SK-N-MC (cell line): ENCODE measurements at regions not wholly inside any gene's neighbourhood (a gene's known extent, or its start where the extent isn't known, plus 50 kb on each side); places are given as distances from the start of the nearest gene placed in this dataset.

Source experiments
- DNase-seq: peaks from one replicate; pipeline ENCODE4 v3.0.0-alpha.2; 2011; ENCODE audit warnings: low read depth, low spot score
- H3K27ac ChIP-seq: fragments of 200-600 bp; sonication (generic); 2 replicates; pipeline ENCODE4 v1.5.1; 2016; ENCODE audit warnings: mixed run types
- H3K36me3 ChIP-seq: fragments of 200-600 bp; sonication (generic); 2 replicates; pipeline ENCODE4 v1.6.1; 2017; ENCODE audit warnings: antibody characterized with exemption, low read length, mixed read lengths; ENCODE audit not compliant: insufficient read depth
- H3K4me3 ChIP-seq: fragments of 200-600 bp; sonication (generic); 2 replicates; pipeline ENCODE4 v1.5.1; 2016
- H3K9ac ChIP-seq: fragments of 200-600 bp; sonication (generic); 2 replicates; pipeline ENCODE4 v1.8.0; 2017; ENCODE audit warnings: mixed run types, mixed read lengths; ENCODE audit not compliant: insufficient read length
- H3K9me3 ChIP-seq: fragments of 200-600 bp; sonication (generic); 2 replicates; pipeline ENCODE4 v1.6.1; 2017; ENCODE audit warnings: low read depth, mild to moderate bottlenecking, antibody characterized with exemption, low read length, moderate library complexity, mixed read lengths
- EZH2 ChIP-seq: fragments of 200-600 bp; sonication (generic); IDR thresholded peaks from one replicate; pipeline ENCODE4 v1.6.1; 2017; ENCODE audit warnings: antibody characterized with exemption
- FOXP2 ChIP-seq: optimal IDR thresholded peaks from 2 replicates; pipeline ENCODE3; 2011; ENCODE audit warnings: mild to moderate bottlenecking, moderate library complexity; ENCODE audit not compliant: insufficient read depth; ENCODE audit errors: extremely low read length, control extremely low read depth
- POLR2AphosphoS5 ChIP-seq: IDR thresholded peaks from 2 replicates; pipeline ENCODE4 v1.6.1; 2012; ENCODE audit warnings: mild to moderate bottlenecking, low read depth, low read length, borderline replicate concordance

- Histone ChIP-seq H3K9me3 (peaks cover 17% of the 10 kb centered on the region; the same call in 1 of the 2 replicates), H3K4me3 (no peak overlapping the region), H3K27ac (no peak overlapping the region), H3K9ac (no peak overlapping the region), H3K36me3 (no peaks in the 10 kb centered on the region)
- no peak for DNase-seq
- TF ChIP-seq POLR2AphosphoS5 (no peak), EZH2 (no peak), FOXP2 (no peak)
Observed at GRCh38 chr7:17700138-17700537, 240.2 kb downstream of the SNX13 start.

- DNase-seq = no peak
- no peak overlapping the region for H3K9ac ChIP-seq
- no peak for TF ChIP-seq FOXP2
- TF ChIP-seq EZH2 = no peak
- no peak for TF ChIP-seq POLR2AphosphoS5
- H3K4me3 ChIP-seq = no peak overlapping the region
- no peak overlapping the region for H3K27ac ChIP-seq
- no peaks in the 10 kb centered on the region; the same call in 1 of the 2 replicates for H3K9me3 ChIP-seq
- no peaks in the 10 kb centered on the region for H3K36me3 ChIP-seq
Observed at GRCh38 chr7:17706275-17706674, 234.0 kb downstream of the SNX13 start.

GRCh38 chr7:17706734-17707133 lies 233.6 kb downstream of the SNX13 start:
- no peak overlapping the region for H3K9ac ChIP-seq
- no peak for TF ChIP-seq POLR2AphosphoS5
- no peak for TF ChIP-seq FOXP2
- TF ChIP-seq EZH2 = no peak
- no peaks in the 10 kb centered on the region; the same call in 1 of the 2 replicates for H3K9me3 ChIP-seq
- no peak overlapping the region for H3K27ac ChIP-seq
- no peak overlapping the region for H3K4me3 ChIP-seq
- DNase-seq = peak; percentile 64
- H3K36me3 ChIP-seq = no peaks in the 10 kb centered on the region

GRCh38 chr7:17709127-17709526 lies 231.2 kb downstream of the SNX13 start:
- no peak overlapping the region for H3K27ac ChIP-seq
- no peaks in the 10 kb centered on the region for H3K36me3 ChIP-seq
- H3K4me3 ChIP-seq = no peak overlapping the region
- H3K9me3 ChIP-seq = no peaks in the 10 kb centered on the region
- no peak overlapping the region for H3K9ac ChIP-seq
- DNase-seq = no peak
- TF ChIP-seq FOXP2 (no peak), EZH2 (no peak), POLR2AphosphoS5 (no peak)

- Histone ChIP-seq H3K9me3 (no peaks in the 10 kb centered on the region), H3K9ac (no peak overlapping the region), H3K4me3 (no peak overlapping the region), H3K36me3 (no peaks in the 10 kb centered on the region), H3K27ac (no peak overlapping the region)
- no peak for TF ChIP-seq EZH2
- TF ChIP-seq FOXP2 = no peak
- TF ChIP-seq POLR2AphosphoS5 = no peak
- no peak for DNase-seq
Observed at GRCh38 chr7:17709599-17709998, 230.7 kb downstream of the SNX13 start.

- H3K4me3 ChIP-seq = no peak overlapping the region
- H3K36me3 ChIP-seq = no peaks in the 10 kb centered on the region
- H3K9me3 ChIP-seq = no peaks in the 10 kb centered on the region
- H3K9ac ChIP-seq = no peak overlapping the region
- no peak for TF ChIP-seq FOXP2
- TF ChIP-seq POLR2AphosphoS5 = no peak
- no peak for TF ChIP-seq EZH2
- no peak overlapping the region for H3K27ac ChIP-seq
- DNase-seq = no peak
Observed at GRCh38 chr7:17710312-17710711, 230.0 kb downstream of the SNX13 start.

- no peak for DNase-seq
- TF ChIP-seq POLR2AphosphoS5 (no peak), EZH2 (no peak), FOXP2 (no peak)
Observed at GRCh38 chr7:17713584-17713983, 226.7 kb downstream of the SNX13 start.

GRCh38 chr7:17716816-17717215 lies 223.5 kb downstream of the SNX13 start:
- Histone ChIP-seq H3K9ac (no peak overlapping the region), H3K36me3 (no peaks in the 10 kb centered on the region), H3K4me3 (no peak overlapping the region), H3K9me3 (no peaks in the 10 kb centered on the region), H3K27ac (no peak overlapping the region)
- TF ChIP-seq POLR2AphosphoS5 (no peak), EZH2 (no peak), FOXP2 (no peak)
- DNase-seq = no peak

More at GRCh38 chr7:17713584-17713983, 226.7 kb downstream of the SNX13 start:
- Histone ChIP-seq H3K27ac (no peak overlapping the region), H3K36me3 (no peaks in the 10 kb centered on the region), H3K9me3 (no peaks in the 10 kb centered on the region), H3K4me3 (no peak overlapping the region), H3K9ac (no peak overlapping the region)

GRCh38 chr7:17719998-17720397 lies 220.3 kb downstream of the SNX13 start:
- TF ChIP-seq POLR2AphosphoS5 (no peak), EZH2 (no peak), FOXP2 (no peak)

More at GRCh38 chr7:17719998-17720397, 220.3 kb downstream of the SNX13 start:
- Histone ChIP-seq H3K9me3 (no peaks in the 10 kb centered on the region), H3K4me3 (no peak overlapping the region), H3K27ac (no peak overlapping the region), H3K9ac (no peak overlapping the region), H3K36me3 (no peaks in the 10 kb centered on the region)
- DNase-seq = no peak
